Liver (tissue), 3 donors: ENCODE measurements at regions not wholly inside any gene's neighbourhood (a gene's known extent, or its start where the extent isn't known, plus 50 kb on each side); places are given as distances from the start of the nearest gene placed in this dataset.

Source experiments
- CTCF ChIP-seq: fragments of 150-350 bp; IDR thresholded peaks from 2 replicates; pipeline ENCODE4 v1.5.1; 2017; ENCODE audit warnings: improper control_type of control experiment, low read depth, low read length; ENCODE audit not compliant: missing input control
- GABPA ChIP-seq, 2 donors: IDR thresholded peaks in 1 of 2; conservative IDR thresholded peaks in 1 of 2; 2 replicates each; pipeline ENCODE4 v1.6.1; 2016; ENCODE audit warnings: antibody characterized with exemption in 2 of 2, mild to moderate bottlenecking in 1 of 2, moderate library complexity in 1 of 2
- HNF4A ChIP-seq, 2 donors: conservative IDR thresholded peaks; 2 replicates each; pipeline ENCODE4 v1.6.1; 2016; ENCODE audit warnings: antibody characterized with exemption in 2 of 2, mild to moderate bottlenecking in 2 of 2
- RAD21 ChIP-seq, 2 donors: IDR thresholded peaks; 2 replicates each; pipeline ENCODE4 v1.6.1; 2016; ENCODE audit warnings: antibody characterized with exemption in 2 of 2, mild to moderate bottlenecking in 2 of 2
- RXRA ChIP-seq, 2 donors: IDR thresholded peaks; 2 replicates each; pipeline ENCODE4 v1.6.1; 2017 to 2018; ENCODE audit warnings: antibody characterized with exemption in 2 of 2, mild to moderate bottlenecking in 1 of 2
- TAF1 ChIP-seq: conservative IDR thresholded peaks from 2 replicates; pipeline ENCODE4 v1.6.1; 2016; ENCODE audit warnings: antibody characterized with exemption, mild to moderate bottlenecking
- YY1 ChIP-seq: IDR thresholded peaks from 2 replicates; pipeline ENCODE4 v1.6.1; 2016; ENCODE audit warnings: antibody characterized with exemption, mild to moderate bottlenecking
- TF ChIP-seq, protein P1 (sequence below): IDR thresholded peaks from 2 replicates; pipeline ENCODE4 v1.6.1; 2016; ENCODE audit warnings: antibody characterized with exemption
- TF ChIP-seq, protein P2 (sequence below): IDR thresholded peaks from 2 replicates; pipeline ENCODE4 v1.6.1; 2016; ENCODE audit warnings: antibody characterized with exemption
- TF ChIP-seq, protein P3 (sequence below): IDR thresholded peaks from 2 replicates; pipeline ENCODE4 v1.6.1; 2016; ENCODE audit warnings: antibody characterized with exemption
- TF ChIP-seq, protein P4 (sequence below): IDR thresholded peaks from 2 replicates; pipeline ENCODE4 v1.6.1; 2016; ENCODE audit warnings: antibody characterized with exemption, mild to moderate bottlenecking
- donor health status: healthy.
- donor health status: healthy.

DNA sequence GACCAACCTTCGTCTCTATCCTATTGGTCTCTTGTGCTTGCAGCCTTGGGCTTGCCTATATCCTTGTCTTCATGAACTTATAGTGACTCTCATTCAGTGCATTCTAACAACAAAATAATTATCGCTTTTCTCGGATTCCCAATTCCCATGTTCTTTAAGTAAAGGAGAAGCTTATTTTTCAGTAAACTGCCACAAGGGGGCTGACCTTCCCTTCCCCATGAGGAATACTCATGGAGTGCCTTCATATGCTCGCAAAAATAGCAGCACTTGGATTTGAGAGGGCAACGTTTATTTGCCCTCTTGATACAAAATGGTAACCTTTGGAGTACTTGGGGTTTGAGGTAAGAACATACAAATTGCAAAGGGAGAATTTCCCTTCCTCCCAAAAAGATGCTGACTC lies 183.2 kb upstream of the TENT5D start:
- no peak for TF ChIP-seq RXRA (IDR thresholded peaks at IDR 0.05)
- no peak for TF ChIP-seq CTCF
- TF ChIP-seq, protein P1, sequence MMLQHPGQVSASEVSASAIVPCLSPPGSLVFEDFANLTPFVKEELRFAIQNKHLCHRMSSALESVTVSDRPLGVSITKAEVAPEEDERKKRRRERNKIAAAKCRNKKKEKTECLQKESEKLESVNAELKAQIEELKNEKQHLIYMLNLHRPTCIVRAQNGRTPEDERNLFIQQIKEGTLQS: no peak
- no peak for TF ChIP-seq RAD21 (IDR thresholded peaks at IDR 0.05)
- TF ChIP-seq, protein P2, sequence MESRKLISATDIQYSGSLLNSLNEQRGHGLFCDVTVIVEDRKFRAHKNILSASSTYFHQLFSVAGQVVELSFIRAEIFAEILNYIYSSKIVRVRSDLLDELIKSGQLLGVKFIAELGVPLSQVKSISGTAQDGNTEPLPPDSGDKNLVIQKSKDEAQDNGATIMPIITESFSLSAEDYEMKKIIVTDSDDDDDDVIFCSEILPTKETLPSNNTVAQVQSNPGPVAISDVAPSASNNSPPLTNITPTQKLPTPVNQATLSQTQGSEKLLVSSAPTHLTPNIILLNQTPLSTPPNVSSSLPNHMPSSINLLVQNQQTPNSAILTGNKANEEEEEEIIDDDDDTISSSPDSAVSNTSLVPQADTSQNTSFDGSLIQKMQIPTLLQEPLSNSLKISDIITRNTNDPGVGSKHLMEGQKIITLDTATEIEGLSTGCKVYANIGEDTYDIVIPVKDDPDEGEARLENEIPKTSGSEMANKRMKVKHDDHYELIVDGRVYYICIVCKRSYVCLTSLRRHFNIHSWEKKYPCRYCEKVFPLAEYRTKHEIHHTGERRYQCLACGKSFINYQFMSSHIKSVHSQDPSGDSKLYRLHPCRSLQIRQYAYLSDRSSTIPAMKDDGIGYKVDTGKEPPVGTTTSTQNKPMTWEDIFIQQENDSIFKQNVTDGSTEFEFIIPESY: no peak
- TF ChIP-seq, protein P3, sequence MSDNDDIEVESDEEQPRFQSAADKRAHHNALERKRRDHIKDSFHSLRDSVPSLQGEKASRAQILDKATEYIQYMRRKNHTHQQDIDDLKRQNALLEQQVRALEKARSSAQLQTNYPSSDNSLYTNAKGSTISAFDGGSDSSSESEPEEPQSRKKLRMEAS: no peak
- TF ChIP-seq GABPA (IDR thresholded peaks at IDR 0.05 in 1 of 2, conservative IDR thresholded peaks at IDR 0.05 in 1 of 2): no peak
- no peak for TF ChIP-seq TAF1
- no peak for TF ChIP-seq YY1
- no peak for TF ChIP-seq HNF4A (conservative IDR thresholded peaks at IDR 0.05)
- TF ChIP-seq, protein P4, sequence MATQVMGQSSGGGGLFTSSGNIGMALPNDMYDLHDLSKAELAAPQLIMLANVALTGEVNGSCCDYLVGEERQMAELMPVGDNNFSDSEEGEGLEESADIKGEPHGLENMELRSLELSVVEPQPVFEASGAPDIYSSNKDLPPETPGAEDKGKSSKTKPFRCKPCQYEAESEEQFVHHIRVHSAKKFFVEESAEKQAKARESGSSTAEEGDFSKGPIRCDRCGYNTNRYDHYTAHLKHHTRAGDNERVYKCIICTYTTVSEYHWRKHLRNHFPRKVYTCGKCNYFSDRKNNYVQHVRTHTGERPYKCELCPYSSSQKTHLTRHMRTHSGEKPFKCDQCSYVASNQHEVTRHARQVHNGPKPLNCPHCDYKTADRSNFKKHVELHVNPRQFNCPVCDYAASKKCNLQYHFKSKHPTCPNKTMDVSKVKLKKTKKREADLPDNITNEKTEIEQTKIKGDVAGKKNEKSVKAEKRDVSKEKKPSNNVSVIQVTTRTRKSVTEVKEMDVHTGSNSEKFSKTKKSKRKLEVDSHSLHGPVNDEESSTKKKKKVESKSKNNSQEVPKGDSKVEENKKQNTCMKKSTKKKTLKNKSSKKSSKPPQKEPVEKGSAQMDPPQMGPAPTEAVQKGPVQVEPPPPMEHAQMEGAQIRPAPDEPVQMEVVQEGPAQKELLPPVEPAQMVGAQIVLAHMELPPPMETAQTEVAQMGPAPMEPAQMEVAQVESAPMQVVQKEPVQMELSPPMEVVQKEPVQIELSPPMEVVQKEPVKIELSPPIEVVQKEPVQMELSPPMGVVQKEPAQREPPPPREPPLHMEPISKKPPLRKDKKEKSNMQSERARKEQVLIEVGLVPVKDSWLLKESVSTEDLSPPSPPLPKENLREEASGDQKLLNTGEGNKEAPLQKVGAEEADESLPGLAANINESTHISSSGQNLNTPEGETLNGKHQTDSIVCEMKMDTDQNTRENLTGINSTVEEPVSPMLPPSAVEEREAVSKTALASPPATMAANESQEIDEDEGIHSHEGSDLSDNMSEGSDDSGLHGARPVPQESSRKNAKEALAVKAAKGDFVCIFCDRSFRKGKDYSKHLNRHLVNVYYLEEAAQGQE: no peak
